Endothelial cell of umbilical vein (primary cell): ENCODE measurements at regions not wholly inside any gene's neighbourhood (a gene's known extent, or its start where the extent isn't known, plus 50 kb on each side); places are given as distances from the start of the nearest gene placed in this dataset.

Experiments used
- BruUV-seq: library from RNA; stranded (reverse); fragments of 400-500 nt; replicated peaks from 2 replicates; lab custom pipeline; 2021; lab: Mats Ljungman, UMichigan
- CTCF ChIA-PET: fragments of 300-600, 350-600 bp; sonication (Branson Sonifier 250); formaldehyde crosslinking; loops from one replicate; lab custom pipeline; 2021; ENCODE audit warnings: antibody characterized with exemption, inconsistent platforms; lab: Charles Lee
- POLR2A ChIA-PET: fragments of 300-600, 350-600 bp; sonication (Branson Sonifier 250); formaldehyde crosslinking; loops from one replicate; lab custom pipeline; 2021; ENCODE audit warnings: antibody characterized with exemption, inconsistent platforms; lab: Charles Lee
- DNase-seq: peaks from one replicate; pipeline ENCODE4 v3.0.0-alpha.2; 2011; ENCODE audit warnings: low read depth, low spot score
- FAIRE-seq: peaks from 2 replicates; lab custom pipeline; 2011; peaks lifted over from hg19 to GRCh38; lab: Jason Lieb, UNC
- H2AFZ ChIP-seq: 2 replicates; pipeline ENCODE4 v1.6.0; 2012; ENCODE audit warnings: low read depth, low read length, control low read depth, inconsistent platforms
- H3K27ac ChIP-seq: 2 replicates; pipeline ENCODE4 v1.5.1; 2011; ENCODE audit warnings: low read depth, mild to moderate bottlenecking, control low read depth, low read length, moderate library complexity; ENCODE audit not compliant: insufficient read depth
- H3K27me3 ChIP-seq, 2 experiments: 2 replicates each; pipeline versions ENCODE4 v1.6.0 to v1.6.1; 2011; ENCODE audit warnings: low read length in 2 of 2, mixed read lengths in 1 of 2; ENCODE audit not compliant: control insufficient read depth in 2 of 2, insufficient read depth in 2 of 2
- H3K36me3 ChIP-seq, 2 experiments: 2 replicates in 1 of 2; 3 replicates in 1 of 2; pipeline ENCODE4 v1.5.1; 2011; ENCODE audit warnings: low read length in 2 of 2, mild to moderate bottlenecking in 1 of 2, moderate library complexity in 1 of 2; ENCODE audit not compliant: control insufficient read depth in 2 of 2, insufficient read depth in 2 of 2; ENCODE audit errors: extremely low read depth in 1 of 2
- H3K4me1 ChIP-seq: 3 replicates; pipeline ENCODE4 v1.5.1; 2011; ENCODE audit warnings: mild to moderate bottlenecking, low read length; ENCODE audit not compliant: control insufficient read depth, insufficient read depth; ENCODE audit errors: extremely low read depth
- H3K4me2 ChIP-seq: 2 replicates; pipeline ENCODE4 v1.6.1; 2011; ENCODE audit warnings: low read length, control low read depth, mixed read lengths; ENCODE audit not compliant: insufficient read depth
- H3K4me3 ChIP-seq, 3 experiments: fragments of 200-600 bp in 1 of 3; sonication (generic), shearing (Covaris generic) in 1 of 3; replicated peaks in 1 of 3; 2 replicates each; pipeline ENCODE4 v1.5.1; 2011 to 2016; ENCODE audit warnings: control low read depth in 3 of 3, low read length in 3 of 3, mild to moderate bottlenecking in 2 of 3, inconsistent platforms in 1 of 3, low read depth in 1 of 3, moderate library complexity in 1 of 3; ENCODE audit not compliant: insufficient read depth in 1 of 3
- H3K79me2 ChIP-seq: 2 replicates; pipeline ENCODE4 v1.6.0; 2012; ENCODE audit warnings: low read length, inconsistent platforms; ENCODE audit not compliant: control insufficient read depth, insufficient read depth
- H3K9ac ChIP-seq: replicated peaks from 2 replicates; pipeline ENCODE3; 2011; ENCODE audit warnings: low read length, control low read depth; ENCODE audit not compliant: insufficient read depth; ENCODE audit errors: extremely low read depth
- H3K9me1 ChIP-seq: replicated peaks from 3 replicates; pipeline ENCODE4 v1.6.0; 2011; ENCODE audit warnings: mild to moderate bottlenecking, low read length; ENCODE audit not compliant: control insufficient read depth, insufficient read depth; ENCODE audit errors: extremely low read depth
- H3K9me3 ChIP-seq: replicated peaks from 2 replicates; pipeline ENCODE4 v1.5.1; 2012; ENCODE audit warnings: low read length, inconsistent platforms; ENCODE audit not compliant: control insufficient read depth, insufficient read depth
- H4K20me1 ChIP-seq: replicated peaks from 2 replicates; pipeline ENCODE3; 2011; ENCODE audit warnings: mild to moderate bottlenecking, low read length; ENCODE audit not compliant: control insufficient read depth, insufficient read depth; ENCODE audit errors: extremely low read depth
- CTCF ChIP-seq, 2 donors: IDR thresholded peaks; 1 replicate in 1 of 2; 2 replicates in 1 of 2; pipeline ENCODE4 v1.5.1; 2011; ENCODE audit warnings: low read length in 2 of 2, mild to moderate bottlenecking in 2 of 2, moderate library complexity in 2 of 2, control low read depth in 1 of 2, inconsistent platforms in 1 of 2, low read depth in 1 of 2; ENCODE audit not compliant: insufficient read depth in 1 of 2; ENCODE audit errors: extremely low read depth in 1 of 2
- FOS ChIP-seq: IDR thresholded peaks from 2 replicates; pipeline ENCODE4 v1.6.1; 2011; ENCODE audit warnings: mild to moderate bottlenecking, low read length, moderate library complexity, borderline replicate concordance; ENCODE audit not compliant: insufficient read depth
- GATA2 ChIP-seq: IDR thresholded peaks from 2 replicates; pipeline ENCODE4 v1.7.0; 2011; ENCODE audit warnings: low read depth, mild to moderate bottlenecking, moderate library complexity, mixed read lengths, low read length; ENCODE audit not compliant: insufficient read length, insufficient read depth
- JUN ChIP-seq: IDR thresholded peaks from 2 replicates; pipeline ENCODE4 v1.6.1; 2011; ENCODE audit warnings: borderline replicate concordance, low read depth; ENCODE audit not compliant: insufficient read length, insufficient read depth
- MAX ChIP-seq: IDR thresholded peaks from 2 replicates; pipeline ENCODE4 v1.6.1; 2011; ENCODE audit not compliant: insufficient read depth, insufficient read length
- MYC ChIP-seq: IDR thresholded peaks from one replicate; pipeline ENCODE4 v1.6.1; 2011; ENCODE audit warnings: mild to moderate bottlenecking, low read depth, low read length
- POLR2A ChIP-seq: IDR thresholded peaks from 2 replicates; pipeline ENCODE4 v1.6.1; 2012; ENCODE audit warnings: low read depth, mild to moderate bottlenecking, control low read depth, low read length
- dilution Hi-C: fragments of 300-500 bp; cut with MboI; formaldehyde crosslinking; loops from one replicate; pipeline ENCODE4 v1.15.0; 2019; ENCODE audit warnings: low sequenced_read_pairs; ENCODE audit not compliant: extremely low pct_ligation_motif_present
- intact Hi-C: fragments of 100-400 bp; cut with micrococcal nuclease; formaldehyde crosslinking; loops from one replicate; pipeline ENCODE4 v1.10.0; 2022

DNA sequence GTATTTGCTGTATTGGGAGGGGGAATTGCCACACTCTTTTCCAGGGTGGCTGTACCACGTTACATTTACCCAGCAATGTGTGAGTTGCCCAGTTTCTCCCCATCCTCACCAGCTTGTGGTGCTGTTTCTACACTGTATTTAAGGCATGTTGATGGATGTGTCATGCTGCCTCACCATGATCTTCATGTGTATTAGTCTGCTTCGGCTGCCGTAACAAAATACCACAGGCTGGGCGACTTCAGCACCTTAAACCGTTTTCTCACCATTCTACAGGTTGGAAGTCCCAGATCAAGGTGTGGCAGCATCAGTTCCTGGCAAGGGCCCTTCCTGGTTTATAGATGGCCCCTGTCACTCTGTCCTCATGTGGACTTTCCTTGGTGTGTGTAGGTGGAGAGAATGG, 169.7 kb downstream of the IGLL1 start:
- no TSS peak for BruUV-seq
- H3K4me3 ChIP-seq: no peak overlapping the region
- dilution Hi-C loops (no loop called here), intact Hi-C loops (no loop called here)
- no peak for FAIRE-seq
- H3K79me2 ChIP-seq: no peaks in the 10 kb centered on the region
- ChIA-PET CTCF (interaction anchor here (1.3 kb wide), 1 partner anchor 439 kb away, joined by 3 read pairs; no protein-coding TSS in a partner anchor), POLR2A (no interaction called here)
- no peaks in the 10 kb centered on the region for H3K4me1 ChIP-seq
- H3K9me3 ChIP-seq: no peaks in the 10 kb centered on the region
- H3K4me2 ChIP-seq: no peak overlapping the region
- no peak overlapping the region for H3K9ac ChIP-seq
- peaks cover 0 to 2% of the 10 kb centered on the region in 2 experiments for H3K27me3 ChIP-seq
- H3K27ac ChIP-seq: no peak overlapping the region
- no peaks in the 10 kb centered on the region for H3K36me3 ChIP-seq
- no peak for TF ChIP-seq CTCF (IDR thresholded peaks at IDR 0.05; ENCODE audit: extremely low read depth in 1 of 2, insufficient read depth in 1 of 2, low read depth in 1 of 2, low read length in 2 of 2)
- TF ChIP-seq MYC: no peak
- TF ChIP-seq MAX: no peak
- no peak for TF ChIP-seq JUN
- no peak for TF ChIP-seq FOS
- TF ChIP-seq GATA2: no peak
- no peak for TF ChIP-seq POLR2A
- H2AFZ ChIP-seq: no peak overlapping the region
- H3K9me1 ChIP-seq: no peaks in the 10 kb centered on the region
- H4K20me1 ChIP-seq: no peaks in the 10 kb centered on the region
- no peak for DNase-seq
